WTC11 (cell line): ENCODE measurements at regions not wholly inside any gene's neighbourhood (a gene's known extent, or its start where the extent isn't known, plus 50 kb on each side); places are given as distances from the start of the nearest gene placed in this dataset.

ENCODE experiments used
- ATAC-seq: fragments of 200-7000 bp; cut with Tn5 transposase; 2 replicates; pipeline ENCODE4 v1.10.0; 2021; ENCODE audit warnings: mild to moderate bottlenecking, moderate library complexity
- CTCF ChIA-PET: fragments of 300-600 bp; sonication (Branson Sonifier 250); formaldehyde crosslinking; loops from one replicate; lab custom pipeline; 2021; ENCODE audit warnings: antibody characterized with exemption; lab: Charles Lee
- POLR2A ChIA-PET: fragments of 350-600 bp; sonication (Branson Sonifier 250); formaldehyde crosslinking; loops from one replicate; lab custom pipeline; 2021; ENCODE audit warnings: antibody characterized with exemption; lab: Charles Lee
- DNase-seq: peaks from one replicate; pipeline ENCODE4 v3.0.0; 2021; ENCODE audit warnings: low spot score
- H3K27ac Mint-ChIP-seq: 2 replicates; pipeline ENCODE4 v1.8.0; 2021; ENCODE audit warnings: mixed read lengths
- H3K27me3 Mint-ChIP-seq: 2 replicates; pipeline ENCODE4 v1.8.0; 2021; ENCODE audit warnings: low read depth, mild to moderate bottlenecking, moderate library complexity, mixed read lengths
- H3K36me3 Mint-ChIP-seq: 2 replicates; pipeline ENCODE4 v1.8.0; 2021; ENCODE audit warnings: mixed read lengths
- H3K4me1 Mint-ChIP-seq: 2 replicates; pipeline ENCODE4 v1.8.0; 2022; ENCODE audit warnings: mixed read lengths
- H3K4me3 Mint-ChIP-seq: 2 replicates; pipeline ENCODE4 v1.8.0; 2021; ENCODE audit warnings: mild to moderate bottlenecking, moderate library complexity, mixed read lengths
- H3K9me3 Mint-ChIP-seq: 2 replicates; pipeline ENCODE4 v1.8.0; 2021; ENCODE audit warnings: mixed read lengths
- CBFB ChIP-seq: sonication (generic); formaldehyde crosslinking; IDR thresholded peaks from 2 replicates; pipeline ENCODE4 v1.8.1; 2022; ENCODE audit warnings: mild to moderate bottlenecking, low read depth, missing genetic modification reagents
- CDX4 ChIP-seq: fragments of 250-450 bp; sonication (Bioruptor Pico); IDR thresholded peaks from 2 replicates; pipeline ENCODE4 v1.9.0; 2021; ENCODE audit warnings: moderate library complexity, mild to moderate bottlenecking, inconsistent platforms, borderline replicate concordance
- CTCF ChIP-seq: fragments of 200-600 bp; IDR thresholded peaks from 2 replicates; pipeline ENCODE4 v1.8.0; 2022; ENCODE audit warnings: antibody characterized with exemption
- E2F1 ChIP-seq: sonication (generic); formaldehyde crosslinking; IDR thresholded peaks from 2 replicates; pipeline ENCODE4 v1.8.0; 2022; ENCODE audit warnings: mild to moderate bottlenecking, missing genetic modification reagents
- KAT7 ChIP-seq: sonication (generic); formaldehyde crosslinking; IDR thresholded peaks from 2 replicates; pipeline ENCODE4 v1.8.1; 2023; ENCODE audit warnings: missing genetic modification reagents, mild to moderate bottlenecking, borderline replicate concordance
- NFATC4 ChIP-seq: fragments of 250-450 bp; sonication (Bioruptor Pico); IDR thresholded peaks from 2 replicates; pipeline ENCODE4 v1.9.0; 2021; ENCODE audit warnings: mild to moderate bottlenecking
- PREB ChIP-seq: sonication (generic); formaldehyde crosslinking; IDR thresholded peaks from 2 replicates; pipeline ENCODE4 v1.8.1; 2022; ENCODE audit warnings: mild to moderate bottlenecking, missing genetic modification reagents, moderate library complexity, borderline replicate concordance
- SMAD3 ChIP-seq: sonication (generic); formaldehyde crosslinking; IDR thresholded peaks from 2 replicates; pipeline ENCODE4 v1.8.0; 2022; ENCODE audit warnings: missing genetic modification reagents, mild to moderate bottlenecking, borderline replicate concordance
- ZBTB21 ChIP-seq: sonication (generic); formaldehyde crosslinking; IDR thresholded peaks from 2 replicates; pipeline ENCODE4 v1.8.1; 2023; ENCODE audit warnings: mild to moderate bottlenecking, missing genetic modification reagents, borderline replicate concordance
- ZNF317 ChIP-seq: sonication (generic); formaldehyde crosslinking; IDR thresholded peaks from 2 replicates; pipeline ENCODE4 v1.8.1; 2023; ENCODE audit warnings: low read depth, mild to moderate bottlenecking, moderate library complexity, missing genetic modification reagents, borderline replicate concordance
- ZNF423 ChIP-seq: fragments of 250-450 bp; sonication (Bioruptor Pico); IDR thresholded peaks from 2 replicates; pipeline ENCODE4 v2.1.2; 2022; ENCODE audit warnings: mild to moderate bottlenecking, moderate library complexity
- TF ChIP-seq, protein P1 (sequence below): sonication (generic); formaldehyde crosslinking; conservative IDR thresholded peaks from 2 replicates; pipeline ENCODE4 v1.8.1; 2022; ENCODE audit warnings: mild to moderate bottlenecking, missing genetic modification reagents
- TF ChIP-seq, protein P2 (sequence below): sonication (generic); formaldehyde crosslinking; IDR thresholded peaks from 2 replicates; pipeline ENCODE4 v1.8.0; 2022; ENCODE audit warnings: missing genetic modification reagents
- TF ChIP-seq, protein P3 (sequence below): sonication (generic); formaldehyde crosslinking; IDR thresholded peaks from 2 replicates; pipeline ENCODE4 v1.8.1; 2023; ENCODE audit warnings: mild to moderate bottlenecking, moderate library complexity, missing genetic modification reagents
- TF ChIP-seq, protein P4 (sequence below): sonication (generic); formaldehyde crosslinking; IDR thresholded peaks from 2 replicates; pipeline ENCODE4 v1.8.1; 2022; ENCODE audit warnings: low read depth, missing genetic modification reagents, borderline replicate concordance
- TF ChIP-seq, protein P5 (sequence below): sonication (generic); formaldehyde crosslinking; IDR thresholded peaks from 2 replicates; pipeline ENCODE4 v1.8.0; 2022; ENCODE audit warnings: mild to moderate bottlenecking, missing genetic modification reagents

- TF ChIP-seq, protein P1, sequence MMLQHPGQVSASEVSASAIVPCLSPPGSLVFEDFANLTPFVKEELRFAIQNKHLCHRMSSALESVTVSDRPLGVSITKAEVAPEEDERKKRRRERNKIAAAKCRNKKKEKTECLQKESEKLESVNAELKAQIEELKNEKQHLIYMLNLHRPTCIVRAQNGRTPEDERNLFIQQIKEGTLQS (CRISPR knock-in tag), result no peak
- TF ChIP-seq, all 79 proteins: peak for 0
Observed at GRCh38 chr13:104485571-104485970, 1419.4 kb upstream of the SLC10A2 start (continued).

DNA sequence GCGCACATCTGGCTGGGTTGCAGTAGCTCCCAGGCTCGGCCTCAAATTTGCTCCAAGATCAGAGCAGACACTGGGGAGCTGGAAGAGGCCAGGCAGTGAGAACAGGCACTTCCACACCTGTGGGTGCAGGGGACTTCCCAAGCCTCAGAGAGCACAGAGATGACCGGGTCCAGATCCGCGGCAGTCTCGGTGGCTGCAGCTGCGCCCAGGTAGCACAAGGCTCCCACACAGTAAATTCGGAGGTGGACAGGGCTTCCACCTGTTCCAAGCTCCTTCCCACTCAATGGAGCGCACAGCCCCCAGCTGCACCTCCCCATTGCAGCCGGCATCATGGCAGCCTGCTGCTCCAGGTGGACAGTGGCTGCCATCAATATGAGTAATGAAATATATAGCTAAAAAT is 1417.4 kb upstream of the SLC10A2 start:
- ATAC-seq (no peak; the same call in 1 of the 2 replicates), DNase-seq (no peak)
- H3K4me3 Mint-ChIP-seq, result no peak overlapping the region
- peaks cover 12% of the 10 kb centered on the region for H3K9me3 Mint-ChIP-seq
- CTCF ChIA-PET, result no interaction called here
- peaks cover 4% of the 10 kb centered on the region; the same call in 1 of the 2 replicates for H3K36me3 Mint-ChIP-seq
- POLR2A ChIA-PET, result no interaction called here
- no peak overlapping the region for H3K27ac Mint-ChIP-seq
- peaks cover 6% of the 10 kb centered on the region for H3K4me1 Mint-ChIP-seq
- TF ChIP-seq CTCF (no peak), E2F1 (CRISPR knock-in tag) (no peak), SMAD3 (CRISPR knock-in tag) (no peak)
- TF ChIP-seq, protein P2, sequence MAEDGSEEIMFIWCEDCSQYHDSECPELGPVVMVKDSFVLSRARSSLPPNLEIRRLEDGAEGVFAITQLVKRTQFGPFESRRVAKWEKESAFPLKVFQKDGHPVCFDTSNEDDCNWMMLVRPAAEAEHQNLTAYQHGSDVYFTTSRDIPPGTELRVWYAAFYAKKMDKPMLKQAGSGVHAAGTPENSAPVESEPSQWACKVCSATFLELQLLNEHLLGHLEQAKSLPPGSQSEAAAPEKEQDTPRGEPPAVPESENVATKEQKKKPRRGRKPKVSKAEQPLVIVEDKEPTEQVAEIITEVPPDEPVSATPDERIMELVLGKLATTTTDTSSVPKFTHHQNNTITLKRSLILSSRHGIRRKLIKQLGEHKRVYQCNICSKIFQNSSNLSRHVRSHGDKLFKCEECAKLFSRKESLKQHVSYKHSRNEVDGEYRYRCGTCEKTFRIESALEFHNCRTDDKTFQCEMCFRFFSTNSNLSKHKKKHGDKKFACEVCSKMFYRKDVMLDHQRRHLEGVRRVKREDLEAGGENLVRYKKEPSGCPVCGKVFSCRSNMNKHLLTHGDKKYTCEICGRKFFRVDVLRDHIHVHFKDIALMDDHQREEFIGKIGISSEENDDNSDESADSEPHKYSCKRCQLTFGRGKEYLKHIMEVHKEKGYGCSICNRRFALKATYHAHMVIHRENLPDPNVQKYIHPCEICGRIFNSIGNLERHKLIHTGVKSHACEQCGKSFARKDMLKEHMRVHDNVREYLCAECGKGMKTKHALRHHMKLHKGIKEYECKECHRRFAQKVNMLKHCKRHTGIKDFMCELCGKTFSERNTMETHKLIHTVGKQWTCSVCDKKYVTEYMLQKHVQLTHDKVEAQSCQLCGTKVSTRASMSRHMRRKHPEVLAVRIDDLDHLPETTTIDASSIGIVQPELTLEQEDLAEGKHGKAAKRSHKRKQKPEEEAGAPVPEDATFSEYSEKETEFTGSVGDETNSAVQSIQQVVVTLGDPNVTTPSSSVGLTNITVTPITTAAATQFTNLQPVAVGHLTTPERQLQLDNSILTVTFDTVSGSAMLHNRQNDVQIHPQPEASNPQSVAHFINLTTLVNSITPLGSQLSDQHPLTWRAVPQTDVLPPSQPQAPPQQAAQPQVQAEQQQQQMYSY, result no peak
- TF ChIP-seq, protein P3, sequence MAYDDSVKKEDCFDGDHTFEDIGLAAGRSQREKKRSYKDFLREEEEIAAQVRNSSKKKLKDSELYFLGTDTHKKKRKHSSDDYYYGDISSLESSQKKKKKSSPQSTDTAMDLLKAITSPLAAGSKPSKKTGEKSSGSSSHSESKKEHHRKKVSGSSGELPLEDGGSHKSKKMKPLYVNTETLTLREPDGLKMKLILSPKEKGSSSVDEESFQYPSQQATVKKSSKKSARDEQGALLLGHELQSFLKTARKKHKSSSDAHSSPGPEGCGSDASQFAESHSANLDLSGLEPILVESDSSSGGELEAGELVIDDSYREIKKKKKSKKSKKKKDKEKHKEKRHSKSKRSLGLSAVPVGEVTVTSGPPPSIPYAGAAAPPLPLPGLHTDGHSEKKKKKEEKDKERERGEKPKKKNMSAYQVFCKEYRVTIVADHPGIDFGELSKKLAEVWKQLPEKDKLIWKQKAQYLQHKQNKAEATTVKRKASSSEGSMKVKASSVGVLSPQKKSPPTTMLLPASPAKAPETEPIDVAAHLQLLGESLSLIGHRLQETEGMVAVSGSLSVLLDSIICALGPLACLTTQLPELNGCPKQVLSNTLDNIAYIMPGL (CRISPR knock-in tag), result no peak
- H3K27me3 Mint-ChIP-seq, result no peaks in the 10 kb centered on the region; the same call in 1 of the 2 replicates

DNA sequence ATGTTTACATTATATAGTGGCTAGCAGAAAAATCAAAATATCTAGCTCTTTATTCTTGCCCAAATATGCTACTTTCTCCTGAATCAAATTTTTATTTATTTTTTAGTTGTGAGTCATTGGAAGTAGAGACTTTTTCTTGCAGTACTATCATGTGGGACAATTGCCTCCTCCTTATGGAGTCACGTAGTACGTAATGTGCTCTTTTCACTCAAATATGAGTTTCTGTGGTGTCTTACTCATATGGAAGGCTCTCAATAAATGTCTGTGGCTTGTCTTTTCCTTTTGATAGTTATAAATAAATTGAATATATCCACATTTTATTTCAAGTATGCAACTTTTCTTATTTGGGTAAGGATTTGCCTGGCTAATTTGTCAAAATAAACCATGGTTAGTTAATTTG is 1411.0 kb upstream of the SLC10A2 start:
- POLR2A ChIA-PET, result no interaction called here
- peaks cover 6% of the 10 kb centered on the region for H3K4me1 Mint-ChIP-seq
- H3K4me3 Mint-ChIP-seq, result no peak overlapping the region
- no peak overlapping the region for H3K27ac Mint-ChIP-seq
- peaks cover 33% of the 10 kb centered on the region for H3K9me3 Mint-ChIP-seq
- ATAC-seq (no peak), DNase-seq (no peak)
- no peaks in the 10 kb centered on the region; the same call in 1 of the 2 replicates for H3K27me3 Mint-ChIP-seq
- CTCF ChIA-PET, result no interaction called here
- peaks cover 4% of the 10 kb centered on the region; the same call in 1 of the 2 replicates for H3K36me3 Mint-ChIP-seq
- TF ChIP-seq CTCF, result no peak
- no peak for TF ChIP-seq CBFB (CRISPR knock-in tag)
- TF ChIP-seq CDX4 (CRISPR knock-in tag), result no peak
- TF ChIP-seq ZNF423 (CRISPR knock-in tag), result no peak
- TF ChIP-seq ZNF317, result no peak
- TF ChIP-seq PREB (CRISPR knock-in tag), result no peak
- no peak for TF ChIP-seq SMAD3 (CRISPR knock-in tag)
- TF ChIP-seq, protein P4, sequence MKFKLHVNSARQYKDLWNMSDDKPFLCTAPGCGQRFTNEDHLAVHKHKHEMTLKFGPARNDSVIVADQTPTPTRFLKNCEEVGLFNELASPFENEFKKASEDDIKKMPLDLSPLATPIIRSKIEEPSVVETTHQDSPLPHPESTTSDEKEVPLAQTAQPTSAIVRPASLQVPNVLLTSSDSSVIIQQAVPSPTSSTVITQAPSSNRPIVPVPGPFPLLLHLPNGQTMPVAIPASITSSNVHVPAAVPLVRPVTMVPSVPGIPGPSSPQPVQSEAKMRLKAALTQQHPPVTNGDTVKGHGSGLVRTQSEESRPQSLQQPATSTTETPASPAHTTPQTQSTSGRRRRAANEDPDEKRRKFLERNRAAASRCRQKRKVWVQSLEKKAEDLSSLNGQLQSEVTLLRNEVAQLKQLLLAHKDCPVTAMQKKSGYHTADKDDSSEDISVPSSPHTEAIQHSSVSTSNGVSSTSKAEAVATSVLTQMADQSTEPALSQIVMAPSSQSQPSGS (CRISPR knock-in tag), result no peak
- TF ChIP-seq ZBTB21, result no peak
- TF ChIP-seq, protein P5, sequence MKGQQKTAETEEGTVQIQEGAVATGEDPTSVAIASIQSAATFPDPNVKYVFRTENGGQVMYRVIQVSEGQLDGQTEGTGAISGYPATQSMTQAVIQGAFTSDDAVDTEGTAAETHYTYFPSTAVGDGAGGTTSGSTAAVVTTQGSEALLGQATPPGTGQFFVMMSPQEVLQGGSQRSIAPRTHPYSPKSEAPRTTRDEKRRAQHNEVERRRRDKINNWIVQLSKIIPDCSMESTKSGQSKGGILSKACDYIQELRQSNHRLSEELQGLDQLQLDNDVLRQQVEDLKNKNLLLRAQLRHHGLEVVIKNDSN (CRISPR knock-in tag), result no peak
- TF ChIP-seq NFATC4 (CRISPR knock-in tag), result no peak
- no peak for TF ChIP-seq KAT7 (CRISPR knock-in tag)
